Hepatocyte (in vitro differentiated cells): ENCODE measurements at regions not wholly inside any gene's neighbourhood (a gene's known extent, or its start where the extent isn't known, plus 50 kb on each side); places are given as distances from the start of the nearest gene placed in this dataset.

Source experiments
- CTCF ChIP-seq: fragments of 200-600 bp; sonication (generic); IDR thresholded peaks from 2 replicates; pipeline ENCODE4 v1.5.1; 2016; ENCODE audit warnings: antibody characterized with exemption, mild to moderate bottlenecking; ENCODE audit not compliant: poor library complexity
- EZH2 ChIP-seq: fragments of 200-600 bp; sonication (generic); IDR thresholded peaks from 2 replicates; pipeline ENCODE4 v1.6.1; 2016; ENCODE audit warnings: antibody characterized with exemption, mild to moderate bottlenecking, borderline replicate concordance

- no peak for TF ChIP-seq EZH2
- TF ChIP-seq CTCF: no peak
Observed at GRCh38 chr1:232105561-232105960, 479.0 kb downstream of the DISC1 start.
